H9 (cell line): ENCODE measurements at regions not wholly inside any gene's neighbourhood (a gene's known extent, or its start where the extent isn't known, plus 50 kb on each side); places are given as distances from the start of the nearest gene placed in this dataset.
A peak's percentile ranks its signal among the peaks of the same experiment; 100 is the strongest.

Experiments
- DNase-seq: peaks from one replicate; pipeline ENCODE4 v3.0.0-alpha.2; 2017
- H2AFZ ChIP-seq: one replicate; pipeline ENCODE4 v1.6.1; 2013; ENCODE audit warnings: mild to moderate bottlenecking, low read length, control low read depth, moderate library complexity
- H2AK5ac ChIP-seq: 2 replicates; pipeline ENCODE4 v1.6.1; 2013; ENCODE audit warnings: low read length, control low read depth, mixed read lengths; ENCODE audit not compliant: insufficient read length
- H2BK120ac ChIP-seq: one replicate; pipeline ENCODE4 v1.6.1; 2013; ENCODE audit warnings: low read depth, mild to moderate bottlenecking, low read length, control low read depth, inconsistent platforms; ENCODE audit not compliant: poor library complexity, severe bottlenecking
- H2BK12ac ChIP-seq: 2 replicates; pipeline ENCODE4 v1.6.1; 2013; ENCODE audit warnings: low read length, control low read depth, mixed read lengths, low read depth; ENCODE audit not compliant: insufficient read length
- H2BK15ac ChIP-seq: 2 replicates; pipeline ENCODE4 v1.6.1; 2013; ENCODE audit warnings: low read depth, low read length, control low read depth
- H2BK20ac ChIP-seq: one replicate; pipeline ENCODE4 v1.6.1; 2013; ENCODE audit warnings: low read depth, mild to moderate bottlenecking, low read length, control low read depth, inconsistent platforms; ENCODE audit not compliant: poor library complexity, severe bottlenecking
- H2BK5ac ChIP-seq: 2 replicates; pipeline ENCODE4 v1.6.1; 2013; ENCODE audit warnings: low read length, control low read depth, mixed read lengths; ENCODE audit not compliant: insufficient read length
- H3K14ac ChIP-seq: 2 replicates; pipeline ENCODE4 v1.6.1; 2013; ENCODE audit warnings: low read length, control low read depth; ENCODE audit not compliant: insufficient read depth
- H3K18ac ChIP-seq: 2 replicates; pipeline ENCODE4 v1.6.1; 2013; ENCODE audit warnings: low read depth, mild to moderate bottlenecking, mixed read lengths, low read length, control low read depth; ENCODE audit not compliant: insufficient read length
- H3K23ac ChIP-seq: 2 replicates; pipeline ENCODE4 v1.6.1; 2013; ENCODE audit warnings: low read length, control low read depth, mixed read lengths, low read depth; ENCODE audit not compliant: insufficient read length
- H3K23me2 ChIP-seq: 2 replicates; pipeline ENCODE4 v1.6.1; 2013; ENCODE audit warnings: low read depth, mild to moderate bottlenecking, mixed read lengths, low read length, control low read depth; ENCODE audit not compliant: insufficient read length, poor library complexity, severe bottlenecking
- H3K27ac ChIP-seq: 2 replicates; pipeline ENCODE4 v1.5.1; 2013; ENCODE audit warnings: low read length, control low read depth, mixed read lengths, low read depth; ENCODE audit not compliant: insufficient read length
- H3K27me3 ChIP-seq: 2 replicates; pipeline ENCODE4 v1.6.1; 2013; ENCODE audit warnings: low read length, control low read depth, inconsistent platforms; ENCODE audit not compliant: insufficient read depth
- H3K4ac ChIP-seq: 2 replicates; pipeline ENCODE4 v1.6.1; 2013; ENCODE audit warnings: low read depth, mild to moderate bottlenecking, control low read depth, inconsistent platforms, low read length, moderate library complexity
- H3K4me1 ChIP-seq: 2 replicates; pipeline ENCODE4 v1.6.1; 2013; ENCODE audit warnings: low read length, control low read depth, inconsistent platforms; ENCODE audit not compliant: insufficient read depth
- H3K4me2 ChIP-seq: 2 replicates; pipeline ENCODE4 v1.6.1; 2013; ENCODE audit warnings: low read length, control low read depth, mixed read lengths; ENCODE audit not compliant: insufficient read length, insufficient read depth
- H3K56ac ChIP-seq: 2 replicates; pipeline ENCODE4 v1.6.1; 2013; ENCODE audit warnings: low read depth, mild to moderate bottlenecking, mixed read lengths, low read length, control low read depth; ENCODE audit not compliant: insufficient read length
- H3K79me1 ChIP-seq: 2 replicates; pipeline ENCODE4 v1.6.1; 2013; ENCODE audit warnings: low read depth, mild to moderate bottlenecking, moderate library complexity, low read length, control low read depth, inconsistent platforms; ENCODE audit not compliant: insufficient read depth, poor library complexity, severe bottlenecking
- H3K79me2 ChIP-seq: 2 replicates; pipeline ENCODE4 v1.6.1; 2013; ENCODE audit warnings: low read length, control low read depth, inconsistent platforms; ENCODE audit not compliant: insufficient read depth
- H3K9ac ChIP-seq: 2 replicates; pipeline ENCODE4 v1.6.1; 2013; ENCODE audit warnings: low read length, control low read depth, mixed read lengths; ENCODE audit not compliant: insufficient read length; ENCODE audit errors: extremely low read depth
- H3K9me3 ChIP-seq: one replicate; pipeline ENCODE4 v1.6.1; 2013; ENCODE audit warnings: low read depth, low read length, inconsistent platforms; ENCODE audit not compliant: control insufficient read depth
- H3T11ph ChIP-seq: one replicate; pipeline ENCODE4 v1.6.1; 2013; ENCODE audit warnings: mild to moderate bottlenecking, low read length, control low read depth, inconsistent platforms
- H4K20me1 ChIP-seq: one replicate; pipeline ENCODE4 v1.6.1; 2013; ENCODE audit not compliant: control insufficient read depth, insufficient read length, insufficient read depth
- H4K5ac ChIP-seq: 2 replicates; pipeline ENCODE4 v1.6.1; 2013; ENCODE audit warnings: low read depth, mild to moderate bottlenecking, mixed read lengths, low read length, control low read depth; ENCODE audit not compliant: insufficient read length
- H4K8ac ChIP-seq: replicated peaks from 2 replicates; pipeline ENCODE4 v1.6.1; 2013; ENCODE audit warnings: low read length, control low read depth, mixed read lengths, low read depth; ENCODE audit not compliant: insufficient read length
- H4K91ac ChIP-seq: 2 replicates; pipeline ENCODE4 v1.6.1; 2013; ENCODE audit warnings: low read depth, mild to moderate bottlenecking, moderate library complexity, mixed read lengths, low read length, control low read depth; ENCODE audit not compliant: insufficient read length
- H3K27ac Mint-ChIP-seq, 3 experiments: 2 replicates in 2 of 3; 3 replicates in 1 of 3; pipeline ENCODE4 v1.8.0; 2020 to 2021; ENCODE audit warnings: mixed read lengths in 3 of 3, mild to moderate bottlenecking in 1 of 3, moderate library complexity in 1 of 3
- H3K27me3 Mint-ChIP-seq: 2 replicates; pipeline ENCODE4 v1.8.0; 2021; ENCODE audit warnings: low read depth, mild to moderate bottlenecking, moderate library complexity, mixed read lengths
- H3K36me3 Mint-ChIP-seq, 3 experiments: 2 replicates in 2 of 3; 3 replicates in 1 of 3; pipeline ENCODE4 v1.8.0; 2020 to 2021; ENCODE audit warnings: low read depth in 3 of 3, mixed read lengths in 3 of 3; ENCODE audit not compliant: insufficient read depth in 1 of 3
- H3K4me1 Mint-ChIP-seq, 2 experiments: 2 replicates each; pipeline ENCODE4 v1.8.0; 2020; ENCODE audit warnings: mixed read lengths in 2 of 2
- H3K4me3 Mint-ChIP-seq, 2 experiments: 2 replicates in 1 of 2; 3 replicates in 1 of 2; pipeline ENCODE4 v1.8.0; 2020 to 2021; ENCODE audit warnings: mild to moderate bottlenecking in 2 of 2, mixed read lengths in 2 of 2, moderate library complexity in 1 of 2
- H3K9me3 Mint-ChIP-seq, 2 experiments: 2 replicates in 1 of 2; 3 replicates in 1 of 2; pipeline ENCODE4 v1.8.0; 2020; ENCODE audit warnings: mild to moderate bottlenecking in 2 of 2, mixed read lengths in 2 of 2, moderate library complexity in 1 of 2
- WGBS: extraction: QIAGEN DNeasy Blood & Tissue Kit; methylation state at CpG from one replicate; pipeline ENCODE4 v1.1.7; 2013; ENCODE audit warnings: missing lambda C conversion rate, low lambda C conversion rate, mixed read lengths; ENCODE audit not compliant: insufficient read length; ENCODE audit errors: extremely low coverage; 5-methylcytosine and 5-hydroxymethylcytosine counted together
- TF ChIP-seq, protein P1 (sequence below): fragments of 200-600 bp; sonication (generic); conservative IDR thresholded peaks from 3 replicates; pipeline ENCODE4 v1.8.0; 2021; ENCODE audit warnings: antibody characterized with exemption, mild to moderate bottlenecking

DNA sequence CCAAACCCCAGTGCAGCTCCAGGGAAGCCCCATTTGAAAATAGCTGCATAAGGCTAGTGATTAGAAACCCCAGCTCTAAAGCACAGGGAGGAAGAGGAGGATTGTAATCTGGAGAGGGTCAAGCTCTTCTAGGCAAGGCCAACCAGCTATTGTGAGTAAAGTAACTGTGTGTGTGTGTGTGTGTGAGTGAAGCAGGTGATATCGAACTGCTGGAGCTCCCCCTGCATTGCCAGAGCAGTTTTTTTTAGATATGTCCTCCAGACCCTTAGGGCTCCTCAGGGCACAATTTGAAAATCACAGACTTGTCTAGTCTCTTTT lies 177.4 kb upstream of the NABP1 start:
- TF ChIP-seq, protein P1, sequence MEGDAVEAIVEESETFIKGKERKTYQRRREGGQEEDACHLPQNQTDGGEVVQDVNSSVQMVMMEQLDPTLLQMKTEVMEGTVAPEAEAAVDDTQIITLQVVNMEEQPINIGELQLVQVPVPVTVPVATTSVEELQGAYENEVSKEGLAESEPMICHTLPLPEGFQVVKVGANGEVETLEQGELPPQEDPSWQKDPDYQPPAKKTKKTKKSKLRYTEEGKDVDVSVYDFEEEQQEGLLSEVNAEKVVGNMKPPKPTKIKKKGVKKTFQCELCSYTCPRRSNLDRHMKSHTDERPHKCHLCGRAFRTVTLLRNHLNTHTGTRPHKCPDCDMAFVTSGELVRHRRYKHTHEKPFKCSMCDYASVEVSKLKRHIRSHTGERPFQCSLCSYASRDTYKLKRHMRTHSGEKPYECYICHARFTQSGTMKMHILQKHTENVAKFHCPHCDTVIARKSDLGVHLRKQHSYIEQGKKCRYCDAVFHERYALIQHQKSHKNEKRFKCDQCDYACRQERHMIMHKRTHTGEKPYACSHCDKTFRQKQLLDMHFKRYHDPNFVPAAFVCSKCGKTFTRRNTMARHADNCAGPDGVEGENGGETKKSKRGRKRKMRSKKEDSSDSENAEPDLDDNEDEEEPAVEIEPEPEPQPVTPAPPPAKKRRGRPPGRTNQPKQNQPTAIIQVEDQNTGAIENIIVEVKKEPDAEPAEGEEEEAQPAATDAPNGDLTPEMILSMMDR, result no peak
- H3K23ac ChIP-seq, result no peak overlapping the region

More for the DNA sequence above, 177.4 kb upstream of the NABP1 start:
- Mint-ChIP-seq H3K9me3 (peaks cover 2 to 3% of the 10 kb centered on the region in 2 experiments; a peak in 4 of 5 replicates), H3K4me1 (peaks cover 26 to 27% of the 10 kb centered on the region in 2 experiments), H3K27me3 (no peaks in the 10 kb centered on the region), H3K36me3 (peaks cover 2 to 15% (median 4%) of the 10 kb centered on the region in 3 experiments; a peak in 6 of 7 replicates), H3K27ac (peak overlapping the region in 1 of 3 experiments; percentile 36; a peak in 1 of 7 replicates), H3K4me3 (no peak overlapping the region)
- H2BK120ac ChIP-seq, result no peak overlapping the region
- no peak overlapping the region for H2BK5ac ChIP-seq
- H3K9me3 ChIP-seq, result no peaks in the 10 kb centered on the region
- no peak overlapping the region for H2AK5ac ChIP-seq
- no peak overlapping the region for H3K4ac ChIP-seq
- no peak overlapping the region for H4K5ac ChIP-seq
- H3K79me2 ChIP-seq, result no peaks in the 10 kb centered on the region
- no peak overlapping the region for H3K14ac ChIP-seq
- no peak overlapping the region for H3K9ac ChIP-seq
- H2BK15ac ChIP-seq, result no peak overlapping the region
- no peak overlapping the region for H2AFZ ChIP-seq
- H4K20me1 ChIP-seq, result no peaks in the 10 kb centered on the region
- H3K18ac ChIP-seq, result no peak overlapping the region
- peaks cover 4% of the 10 kb centered on the region; the same call in 1 of the 2 replicates for H3K4me1 ChIP-seq
- H3K56ac ChIP-seq, result no peak overlapping the region
- no peak overlapping the region for H3K27ac ChIP-seq
- no peak overlapping the region for H3T11ph ChIP-seq
- no peak overlapping the region for H2BK20ac ChIP-seq
- no peaks in the 10 kb centered on the region for H3K23me2 ChIP-seq
- no peaks in the 10 kb centered on the region for H3K79me1 ChIP-seq
- H4K91ac ChIP-seq, result no peak overlapping the region
- no peak overlapping the region for H4K8ac ChIP-seq
- H2BK12ac ChIP-seq, result no peak overlapping the region
- WGBS, result no CpG with 5 or more reads among the region's 1 CpG
- no peak for DNase-seq
- no peaks in the 10 kb centered on the region for H3K27me3 ChIP-seq
- H3K4me2 ChIP-seq, result no peak overlapping the region
